BLaER1 treated with 17β-estradiol and CSF1 and Interleukin-3, amounts not matched to agents 10 nM and 100 nM (cell line): ENCODE measurements at regions not wholly inside any gene's neighbourhood (a gene's known extent, or its start where the extent isn't known, plus 50 kb on each side); places are given as distances from the start of the nearest gene placed in this dataset.

Experiments
- H3K27ac ChIP-seq, 11 experiments: shearing (Covaris generic); formaldehyde crosslinking; 2 replicates each; pipeline ENCODE4 v1.8.1; 2022
- H3K27me3 ChIP-seq, 11 experiments: shearing (Covaris generic); formaldehyde crosslinking; 2 replicates each; pipeline ENCODE4 v1.8.1; 2022
- H3K36me3 ChIP-seq, 11 experiments: shearing (Covaris generic); formaldehyde crosslinking; 2 replicates each; pipeline ENCODE4 v1.8.1; 2022
- H3K4me1 ChIP-seq, 10 experiments: shearing (Covaris generic); formaldehyde crosslinking; 2 replicates each; pipeline ENCODE4 v1.8.1; 2022
- H3K4me2 ChIP-seq, 11 experiments: shearing (Covaris generic); formaldehyde crosslinking; 2 replicates each; pipeline ENCODE4 v1.8.1; 2022
- H3K4me3 ChIP-seq, 10 experiments: shearing (Covaris generic); formaldehyde crosslinking; 2 replicates each; pipeline ENCODE4 v1.8.1; 2022
- H3K9ac ChIP-seq, 11 experiments: shearing (Covaris generic); formaldehyde crosslinking; 2 replicates each; pipeline ENCODE4 v1.8.1; 2022
- H3K9me3 ChIP-seq, 11 experiments: shearing (Covaris generic); formaldehyde crosslinking; replicated peaks in 1 of 11; 2 replicates each; pipeline ENCODE4 v1.8.1; 2022
- H4K20me1 ChIP-seq, 11 experiments: shearing (Covaris generic); formaldehyde crosslinking; 2 replicates each; pipeline ENCODE4 v1.8.1; 2022
- Cebpa-rat ChIP-seq, 11 experiments: shearing (Covaris generic); IDR thresholded peaks; 2 replicates each; pipeline ENCODE4 v1.8.1; 2022

DNA sequence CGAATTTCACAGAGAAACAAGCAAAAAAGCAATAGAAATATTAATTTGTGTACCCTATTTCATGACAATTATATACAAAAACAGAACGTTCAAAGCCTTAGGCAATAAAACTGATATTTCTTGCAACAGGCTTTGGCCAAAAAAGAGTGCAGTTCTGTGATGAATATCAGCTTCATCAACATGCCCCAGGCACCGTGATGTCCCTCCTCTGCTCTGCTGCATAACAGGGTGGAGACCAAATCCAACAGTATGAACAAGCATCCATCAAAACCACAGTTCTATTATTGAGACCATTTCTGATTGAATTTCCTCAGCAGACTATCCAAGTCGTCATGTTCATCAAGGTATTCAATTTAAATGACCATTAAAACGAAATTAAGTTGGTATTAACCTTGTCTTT is 722.6 kb upstream of the NRSN1 start:
- Histone ChIP-seq H3K4me2 (no peak overlapping the region), H4K20me1 (no peaks in the 10 kb centered on the region)
- no peak for TF ChIP-seq Cebpa-rat (IDR thresholded peaks at IDR 0.05)

DNA sequence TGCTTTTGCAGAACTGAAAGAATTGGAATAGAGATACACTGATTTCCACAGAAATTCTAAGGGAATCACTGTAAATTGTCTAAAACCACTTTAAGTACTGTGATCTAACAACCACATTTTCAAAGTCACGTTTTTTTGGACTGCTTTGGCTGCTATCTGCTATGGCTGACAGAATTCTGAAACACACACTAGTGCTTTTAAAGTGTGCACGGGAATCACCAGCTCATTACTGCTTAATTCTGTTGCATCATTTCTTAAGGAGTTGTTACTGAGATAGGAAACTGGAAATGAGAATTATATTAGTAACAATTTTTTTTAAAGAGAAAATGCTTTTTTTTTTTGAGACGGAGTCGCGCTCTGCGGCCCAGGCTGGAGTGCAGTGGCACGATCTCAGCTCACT is 716.5 kb upstream of the NRSN1 start:
- Histone ChIP-seq H3K4me2 (no peak overlapping the region), H3K36me3 (no peaks in the 10 kb centered on the region), H3K4me3 (no peak overlapping the region), H3K9me3 (no peaks in the 10 kb centered on the region; a peak in 1 of 22 replicates), H3K27ac (no peak overlapping the region), H4K20me1 (no peaks in the 10 kb centered on the region), H3K4me1 (peaks cover 10 to 18% (median 15%) of the 10 kb centered on the region in 10 experiments; a peak in 18 of 20 replicates), H3K27me3 (no peaks in the 10 kb centered on the region), H3K9ac (no peak overlapping the region)
- no peak for TF ChIP-seq Cebpa-rat (IDR thresholded peaks at IDR 0.05)

More for the DNA sequence above, 722.6 kb upstream of the NRSN1 start:
- H3K4me1 ChIP-seq = no peaks in the 10 kb centered on the region; a peak in 1 of 20 replicates
- H3K27me3 ChIP-seq = no peaks in the 10 kb centered on the region
- H3K9ac ChIP-seq = no peak overlapping the region
- H3K27ac ChIP-seq = no peak overlapping the region
- no peaks in the 10 kb centered on the region for H3K36me3 ChIP-seq
- no peak overlapping the region for H3K4me3 ChIP-seq
- H3K9me3 ChIP-seq = no peaks in the 10 kb centered on the region

DNA sequence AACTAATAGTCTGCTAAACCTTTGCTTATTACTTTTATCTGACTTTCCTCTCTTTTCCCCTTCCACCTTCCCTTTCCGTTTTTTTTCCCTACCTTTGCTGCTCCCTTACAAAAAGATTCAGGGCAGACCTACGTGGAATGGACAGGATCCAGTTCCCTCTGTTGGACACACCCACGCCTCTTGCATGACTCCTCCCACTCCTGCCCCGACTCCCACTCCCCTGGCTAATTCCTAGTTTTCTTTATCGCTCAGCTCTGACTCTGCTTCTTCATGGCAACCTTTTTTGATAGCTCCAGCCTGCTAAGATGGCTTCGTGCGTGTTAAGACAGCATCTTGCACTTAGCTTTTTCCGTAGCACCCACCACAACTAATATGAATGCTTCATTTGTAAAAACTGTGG is 715.6 kb upstream of the NRSN1 start:
- H3K4me1 ChIP-seq = peaks cover 11 to 20% (median 16%) of the 10 kb centered on the region in 10 experiments; a peak in 18 of 20 replicates
- no peak for TF ChIP-seq Cebpa-rat (IDR thresholded peaks at IDR 0.05)
- H4K20me1 ChIP-seq = no peaks in the 10 kb centered on the region
- H3K27me3 ChIP-seq = no peaks in the 10 kb centered on the region
- no peaks in the 10 kb centered on the region for H3K36me3 ChIP-seq
- no peak overlapping the region for H3K4me2 ChIP-seq
- no peaks in the 10 kb centered on the region; a peak in 1 of 22 replicates for H3K9me3 ChIP-seq
- no peak overlapping the region for H3K4me3 ChIP-seq
- no peak overlapping the region for H3K9ac ChIP-seq
- H3K27ac ChIP-seq = no peak overlapping the region

DNA sequence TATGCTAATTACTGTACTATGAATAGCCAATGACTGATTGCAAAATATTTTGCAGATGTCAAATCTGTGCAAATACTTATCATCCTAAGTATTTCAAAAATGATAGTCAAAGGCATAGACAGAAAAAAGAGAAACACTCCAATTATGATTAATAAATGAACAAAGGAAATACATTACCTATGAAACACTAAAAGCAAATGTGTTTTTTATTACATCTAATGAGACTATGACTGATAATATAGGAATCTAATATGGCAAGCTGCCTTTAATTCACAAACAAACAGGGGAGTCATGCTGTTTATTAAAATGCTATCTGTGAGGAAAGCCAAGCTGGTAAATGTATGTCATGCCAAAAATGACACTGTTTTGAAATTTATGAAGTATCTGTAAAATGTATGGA is 713.2 kb upstream of the NRSN1 start:
- Histone ChIP-seq H3K36me3 (no peaks in the 10 kb centered on the region), H3K9ac (no peak overlapping the region), H3K27ac (0 out of 22 replicates have a peak overlapping the region, but pooled peaks of 1 of the 11 experiments have one; percentile 61), H3K27me3 (no peaks in the 10 kb centered on the region), H3K4me1 (peaks cover 11 to 24% (median 16%) of the 10 kb centered on the region in 10 experiments; a peak in 18 of 20 replicates), H3K9me3 (no peaks in the 10 kb centered on the region; a peak in 1 of 22 replicates), H3K4me3 (no peak overlapping the region), H4K20me1 (no peaks in the 10 kb centered on the region), H3K4me2 (no peak overlapping the region; a peak in 2 of 22 replicates)
- no peak for TF ChIP-seq Cebpa-rat (IDR thresholded peaks at IDR 0.05)

DNA sequence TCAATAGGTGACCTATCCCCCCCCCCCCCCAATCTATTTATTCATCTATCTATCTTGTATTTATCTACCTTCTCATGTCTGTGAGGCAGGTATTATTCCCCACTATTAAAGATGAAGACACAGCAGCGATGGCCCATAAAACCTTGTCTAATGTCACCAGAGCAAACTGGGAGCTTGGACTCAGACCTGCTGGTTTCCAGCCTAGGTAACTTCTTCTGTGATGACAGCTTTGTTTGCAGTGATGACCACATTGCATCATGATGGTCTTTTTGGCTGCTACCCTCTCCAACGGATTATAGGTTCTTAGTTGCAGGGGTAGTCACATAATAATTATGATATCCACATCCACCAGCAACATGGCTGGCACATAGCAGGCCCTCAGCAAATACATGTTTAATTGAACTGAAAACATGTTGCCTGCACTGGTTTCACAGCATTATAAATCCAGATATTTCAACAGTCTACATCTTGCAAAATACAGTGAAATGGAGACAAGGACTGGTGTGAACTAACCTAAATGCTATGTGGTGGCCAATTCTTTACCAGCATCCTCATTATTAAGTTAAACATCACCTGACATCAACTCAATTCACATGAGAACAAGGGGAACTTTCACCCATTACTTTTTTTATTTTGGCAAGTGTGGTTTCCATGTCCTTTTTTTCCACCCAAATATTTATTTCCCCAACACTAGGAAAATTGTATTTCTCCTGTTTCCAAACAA is 712.5 kb upstream of the NRSN1 start:
- peaks cover 11 to 24% (median 16%) of the 10 kb centered on the region in 10 experiments; a peak in 18 of 20 replicates for H3K4me1 ChIP-seq
- no peak overlapping the region for H3K4me3 ChIP-seq
- no peak for TF ChIP-seq Cebpa-rat (IDR thresholded peaks at IDR 0.05)
- peak overlapping the region; percentile 16 to 68 (median 46); a peak in 19 of 22 replicates for H3K4me2 ChIP-seq
- no peaks in the 10 kb centered on the region for H4K20me1 ChIP-seq
- H3K9ac ChIP-seq = peak overlapping the region in 2 of 11 experiments; percentile 27 to 29; a peak in 1 of 22 replicates
- H3K36me3 ChIP-seq = no peaks in the 10 kb centered on the region
- peak overlapping the region in 7 of 11 experiments; percentile 17 to 68 (median 50); a peak in 11 of 22 replicates for H3K27ac ChIP-seq
- no peaks in the 10 kb centered on the region for H3K27me3 ChIP-seq
- H3K9me3 ChIP-seq = no peaks in the 10 kb centered on the region; a peak in 1 of 22 replicates

DNA sequence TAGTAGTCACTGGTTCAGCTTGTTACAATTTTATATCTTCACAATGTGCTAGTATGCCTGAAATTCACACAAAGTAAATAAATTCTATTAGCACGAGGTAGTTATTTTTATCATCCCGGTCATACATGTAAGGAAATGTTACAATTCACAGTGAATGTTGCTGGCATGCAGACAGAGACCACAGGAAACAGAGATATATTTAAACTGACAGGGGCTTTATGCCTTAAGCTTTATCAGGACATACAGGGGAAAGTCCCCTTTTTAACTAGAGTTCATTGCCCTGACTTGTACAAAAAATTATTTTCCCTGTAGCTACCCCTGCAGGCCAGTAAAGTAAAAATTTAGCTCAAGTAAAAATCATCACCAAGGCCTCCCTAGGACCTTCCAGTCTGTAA is 712.0 kb upstream of the NRSN1 start:
- Histone ChIP-seq H3K9ac (peak overlapping the region in 5 of 11 experiments; percentile 8 to 61 (median 27); a peak in 6 of 22 replicates), H4K20me1 (no peaks in the 10 kb centered on the region), H3K27me3 (no peaks in the 10 kb centered on the region), H3K9me3 (no peaks in the 10 kb centered on the region; a peak in 1 of 22 replicates), H3K4me3 (no peak overlapping the region), H3K4me1 (peaks cover 11 to 24% (median 16%) of the 10 kb centered on the region in 10 experiments; a peak in 18 of 20 replicates), H3K36me3 (no peaks in the 10 kb centered on the region), H3K4me2 (peak overlapping the region; percentile 16 to 68 (median 46); a peak in 19 of 22 replicates), H3K27ac (peak overlapping the region in 7 of 11 experiments; percentile 17 to 68 (median 60); a peak in 11 of 22 replicates)
- TF ChIP-seq Cebpa-rat (IDR thresholded peaks at IDR 0.05) = no peak

DNA sequence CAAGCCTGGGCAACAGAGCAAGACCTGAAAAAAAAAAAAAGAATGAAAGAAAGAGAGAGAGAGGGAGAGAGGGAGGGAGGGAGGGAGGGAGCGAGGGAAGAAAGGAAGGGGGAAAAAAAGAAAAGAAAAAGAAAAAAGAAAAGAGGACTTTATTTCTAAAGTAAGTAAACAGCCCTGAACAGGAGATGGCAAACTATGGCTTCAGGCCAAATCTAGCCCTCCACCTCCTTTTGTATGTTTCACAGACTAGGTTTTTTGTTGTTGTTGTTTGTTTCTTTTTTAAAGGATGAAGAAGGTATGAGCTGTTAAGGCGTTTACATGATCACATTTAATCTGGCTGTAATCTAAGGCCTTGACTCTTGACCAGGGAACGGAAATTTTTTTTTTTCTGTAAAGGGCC is 711.1 kb upstream of the NRSN1 start:
- peaks cover 11 to 24% (median 16%) of the 10 kb centered on the region in 10 experiments; a peak in 18 of 20 replicates for H3K4me1 ChIP-seq
- H4K20me1 ChIP-seq = no peaks in the 10 kb centered on the region
- no peaks in the 10 kb centered on the region for H3K27me3 ChIP-seq
- peak overlapping the region in 3 of 11 experiments; percentile 61 to 68 (median 65); a peak in 1 of 22 replicates for H3K27ac ChIP-seq
- no peaks in the 10 kb centered on the region; a peak in 1 of 22 replicates for H3K9me3 ChIP-seq
- no peak overlapping the region for H3K4me3 ChIP-seq
- no peak for TF ChIP-seq Cebpa-rat (IDR thresholded peaks at IDR 0.05)
- no peaks in the 10 kb centered on the region for H3K36me3 ChIP-seq
- no peak overlapping the region for H3K9ac ChIP-seq
- peak overlapping the region in 1 of 11 experiments; percentile 68; a peak in 1 of 22 replicates for H3K4me2 ChIP-seq

DNA sequence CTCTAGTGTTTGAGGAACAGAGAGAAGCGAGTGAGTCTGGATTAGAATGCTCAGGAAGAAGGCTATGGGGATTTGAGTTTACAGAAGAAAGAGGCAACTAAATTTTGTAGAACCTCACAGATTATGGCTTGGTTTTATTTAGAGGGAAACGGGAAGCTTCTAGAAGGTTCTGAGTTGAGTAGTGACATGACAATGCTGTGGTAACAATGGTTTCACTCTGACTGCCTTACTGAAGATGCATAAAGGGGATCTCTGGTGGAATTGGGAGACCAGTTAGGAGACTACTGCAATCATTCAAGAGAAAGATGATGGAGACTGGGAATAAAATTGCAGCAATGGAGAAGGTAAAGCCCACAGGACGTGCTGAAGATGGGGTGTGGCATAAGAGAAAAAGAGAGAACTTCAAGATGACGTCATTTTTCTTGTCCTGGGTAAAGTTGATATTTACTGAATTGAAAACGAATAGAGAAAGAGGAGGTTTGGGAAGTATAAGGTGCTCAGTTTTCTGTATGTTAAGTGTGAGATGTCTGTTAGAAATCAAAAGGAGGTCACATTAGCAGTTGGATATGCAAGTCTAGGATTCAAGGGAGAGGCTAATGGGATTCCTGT is 710.1 kb upstream of the NRSN1 start:
- Histone ChIP-seq H3K4me1 (peaks cover 11 to 24% (median 16%) of the 10 kb centered on the region in 10 experiments; a peak in 18 of 20 replicates), H3K9me3 (no peaks in the 10 kb centered on the region), H3K4me3 (no peak overlapping the region), H3K36me3 (no peaks in the 10 kb centered on the region), H3K27me3 (no peaks in the 10 kb centered on the region), H4K20me1 (no peaks in the 10 kb centered on the region), H3K27ac (no peak overlapping the region), H3K9ac (no peak overlapping the region), H3K4me2 (no peak overlapping the region)
- no peak for TF ChIP-seq Cebpa-rat (IDR thresholded peaks at IDR 0.05)

DNA sequence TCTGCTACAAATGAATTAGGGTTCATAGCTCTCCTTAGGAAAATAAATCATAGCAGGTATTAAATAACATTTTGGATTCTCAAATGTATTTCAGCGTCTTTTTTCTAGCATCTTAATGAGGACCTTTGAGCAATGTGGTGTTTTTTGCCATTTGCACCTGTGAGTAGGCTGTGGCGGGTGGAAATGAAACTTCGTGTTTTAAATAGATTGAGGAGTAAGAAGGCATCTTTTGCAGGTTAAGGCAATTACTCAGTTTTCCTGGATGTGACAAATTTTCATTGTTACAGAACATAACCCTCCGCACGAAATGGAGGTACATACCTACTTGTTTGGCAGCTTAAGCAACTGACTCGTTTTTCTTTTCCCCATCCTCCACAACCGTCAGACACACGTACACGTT is 708.9 kb upstream of the NRSN1 start:
- Histone ChIP-seq H3K27me3 (no peaks in the 10 kb centered on the region), H3K4me1 (peaks cover 11 to 24% (median 16%) of the 10 kb centered on the region in 10 experiments; a peak in 18 of 20 replicates), H3K4me2 (no peak overlapping the region), H4K20me1 (no peaks in the 10 kb centered on the region), H3K36me3 (no peaks in the 10 kb centered on the region), H3K9ac (no peak overlapping the region), H3K27ac (no peak overlapping the region), H3K9me3 (no peaks in the 10 kb centered on the region), H3K4me3 (no peak overlapping the region)
- TF ChIP-seq Cebpa-rat (IDR thresholded peaks at IDR 0.05) = no peak
